H9 (cell line): ENCODE measurements at regions not wholly inside any gene's neighbourhood (a gene's known extent, or its start where the extent isn't known, plus 50 kb on each side); places are given as distances from the start of the nearest gene placed in this dataset.

Experiments used
- DNase-seq: peaks from one replicate; pipeline ENCODE4 v3.0.0-alpha.2; 2017
- H2AFZ ChIP-seq: one replicate; pipeline ENCODE4 v1.6.1; 2013; ENCODE audit warnings: mild to moderate bottlenecking, low read length, control low read depth, moderate library complexity
- H2AK5ac ChIP-seq: 2 replicates; pipeline ENCODE4 v1.6.1; 2013; ENCODE audit warnings: low read length, control low read depth, mixed read lengths; ENCODE audit not compliant: insufficient read length
- H2BK120ac ChIP-seq: one replicate; pipeline ENCODE4 v1.6.1; 2013; ENCODE audit warnings: low read depth, mild to moderate bottlenecking, low read length, control low read depth, inconsistent platforms; ENCODE audit not compliant: poor library complexity, severe bottlenecking
- H2BK12ac ChIP-seq: 2 replicates; pipeline ENCODE4 v1.6.1; 2013; ENCODE audit warnings: low read length, control low read depth, mixed read lengths, low read depth; ENCODE audit not compliant: insufficient read length
- H2BK15ac ChIP-seq: 2 replicates; pipeline ENCODE4 v1.6.1; 2013; ENCODE audit warnings: low read depth, low read length, control low read depth
- H2BK20ac ChIP-seq: one replicate; pipeline ENCODE4 v1.6.1; 2013; ENCODE audit warnings: low read depth, mild to moderate bottlenecking, low read length, control low read depth, inconsistent platforms; ENCODE audit not compliant: poor library complexity, severe bottlenecking
- H2BK5ac ChIP-seq: 2 replicates; pipeline ENCODE4 v1.6.1; 2013; ENCODE audit warnings: low read length, control low read depth, mixed read lengths; ENCODE audit not compliant: insufficient read length
- H3K14ac ChIP-seq: 2 replicates; pipeline ENCODE4 v1.6.1; 2013; ENCODE audit warnings: low read length, control low read depth; ENCODE audit not compliant: insufficient read depth
- H3K18ac ChIP-seq: 2 replicates; pipeline ENCODE4 v1.6.1; 2013; ENCODE audit warnings: low read depth, mild to moderate bottlenecking, mixed read lengths, low read length, control low read depth; ENCODE audit not compliant: insufficient read length
- H3K23ac ChIP-seq: 2 replicates; pipeline ENCODE4 v1.6.1; 2013; ENCODE audit warnings: low read length, control low read depth, mixed read lengths, low read depth; ENCODE audit not compliant: insufficient read length
- H3K23me2 ChIP-seq: 2 replicates; pipeline ENCODE4 v1.6.1; 2013; ENCODE audit warnings: low read depth, mild to moderate bottlenecking, mixed read lengths, low read length, control low read depth; ENCODE audit not compliant: insufficient read length, poor library complexity, severe bottlenecking
- H3K27ac ChIP-seq: 2 replicates; pipeline ENCODE4 v1.5.1; 2013; ENCODE audit warnings: low read length, control low read depth, mixed read lengths, low read depth; ENCODE audit not compliant: insufficient read length
- H3K27me3 ChIP-seq: 2 replicates; pipeline ENCODE4 v1.6.1; 2013; ENCODE audit warnings: low read length, control low read depth, inconsistent platforms; ENCODE audit not compliant: insufficient read depth
- H3K4ac ChIP-seq: 2 replicates; pipeline ENCODE4 v1.6.1; 2013; ENCODE audit warnings: low read depth, mild to moderate bottlenecking, control low read depth, inconsistent platforms, low read length, moderate library complexity
- H3K4me1 ChIP-seq: 2 replicates; pipeline ENCODE4 v1.6.1; 2013; ENCODE audit warnings: low read length, control low read depth, inconsistent platforms; ENCODE audit not compliant: insufficient read depth
- H3K4me2 ChIP-seq: 2 replicates; pipeline ENCODE4 v1.6.1; 2013; ENCODE audit warnings: low read length, control low read depth, mixed read lengths; ENCODE audit not compliant: insufficient read length, insufficient read depth
- H3K56ac ChIP-seq: 2 replicates; pipeline ENCODE4 v1.6.1; 2013; ENCODE audit warnings: low read depth, mild to moderate bottlenecking, mixed read lengths, low read length, control low read depth; ENCODE audit not compliant: insufficient read length
- H3K79me1 ChIP-seq: 2 replicates; pipeline ENCODE4 v1.6.1; 2013; ENCODE audit warnings: low read depth, mild to moderate bottlenecking, moderate library complexity, low read length, control low read depth, inconsistent platforms; ENCODE audit not compliant: insufficient read depth, poor library complexity, severe bottlenecking
- H3K79me2 ChIP-seq: 2 replicates; pipeline ENCODE4 v1.6.1; 2013; ENCODE audit warnings: low read length, control low read depth, inconsistent platforms; ENCODE audit not compliant: insufficient read depth
- H3K9ac ChIP-seq: 2 replicates; pipeline ENCODE4 v1.6.1; 2013; ENCODE audit warnings: low read length, control low read depth, mixed read lengths; ENCODE audit not compliant: insufficient read length; ENCODE audit errors: extremely low read depth
- H3K9me3 ChIP-seq: one replicate; pipeline ENCODE4 v1.6.1; 2013; ENCODE audit warnings: low read depth, low read length, inconsistent platforms; ENCODE audit not compliant: control insufficient read depth
- H3T11ph ChIP-seq: one replicate; pipeline ENCODE4 v1.6.1; 2013; ENCODE audit warnings: mild to moderate bottlenecking, low read length, control low read depth, inconsistent platforms
- H4K20me1 ChIP-seq: one replicate; pipeline ENCODE4 v1.6.1; 2013; ENCODE audit not compliant: control insufficient read depth, insufficient read length, insufficient read depth
- H4K5ac ChIP-seq: 2 replicates; pipeline ENCODE4 v1.6.1; 2013; ENCODE audit warnings: low read depth, mild to moderate bottlenecking, mixed read lengths, low read length, control low read depth; ENCODE audit not compliant: insufficient read length
- H4K8ac ChIP-seq: replicated peaks from 2 replicates; pipeline ENCODE4 v1.6.1; 2013; ENCODE audit warnings: low read length, control low read depth, mixed read lengths, low read depth; ENCODE audit not compliant: insufficient read length
- H4K91ac ChIP-seq: 2 replicates; pipeline ENCODE4 v1.6.1; 2013; ENCODE audit warnings: low read depth, mild to moderate bottlenecking, moderate library complexity, mixed read lengths, low read length, control low read depth; ENCODE audit not compliant: insufficient read length
- H3K27ac Mint-ChIP-seq, 3 experiments: 2 replicates in 2 of 3; 3 replicates in 1 of 3; pipeline ENCODE4 v1.8.0; 2020 to 2021; ENCODE audit warnings: mixed read lengths in 3 of 3, mild to moderate bottlenecking in 1 of 3, moderate library complexity in 1 of 3
- H3K27me3 Mint-ChIP-seq: 2 replicates; pipeline ENCODE4 v1.8.0; 2021; ENCODE audit warnings: low read depth, mild to moderate bottlenecking, moderate library complexity, mixed read lengths
- H3K36me3 Mint-ChIP-seq, 3 experiments: 2 replicates in 2 of 3; 3 replicates in 1 of 3; pipeline ENCODE4 v1.8.0; 2020 to 2021; ENCODE audit warnings: low read depth in 3 of 3, mixed read lengths in 3 of 3; ENCODE audit not compliant: insufficient read depth in 1 of 3
- H3K4me1 Mint-ChIP-seq, 2 experiments: 2 replicates each; pipeline ENCODE4 v1.8.0; 2020; ENCODE audit warnings: mixed read lengths in 2 of 2
- H3K4me3 Mint-ChIP-seq, 2 experiments: 2 replicates in 1 of 2; 3 replicates in 1 of 2; pipeline ENCODE4 v1.8.0; 2020 to 2021; ENCODE audit warnings: mild to moderate bottlenecking in 2 of 2, mixed read lengths in 2 of 2, moderate library complexity in 1 of 2
- H3K9me3 Mint-ChIP-seq, 2 experiments: 2 replicates in 1 of 2; 3 replicates in 1 of 2; pipeline ENCODE4 v1.8.0; 2020; ENCODE audit warnings: mild to moderate bottlenecking in 2 of 2, mixed read lengths in 2 of 2, moderate library complexity in 1 of 2
- CTCF ChIP-seq: fragments of 200-600 bp; sonication (generic); conservative IDR thresholded peaks from 3 replicates; pipeline ENCODE4 v1.8.0; 2021; ENCODE audit warnings: antibody characterized with exemption, mild to moderate bottlenecking
- WGBS: extraction: QIAGEN DNeasy Blood & Tissue Kit; methylation state at CpG from one replicate; pipeline ENCODE4 v1.1.7; 2013; ENCODE audit warnings: missing lambda C conversion rate, low lambda C conversion rate, mixed read lengths; ENCODE audit not compliant: insufficient read length; ENCODE audit errors: extremely low coverage; 5-methylcytosine and 5-hydroxymethylcytosine counted together

GRCh38 chr10:56537984-56538383, 176.9 kb upstream of the ZWINT start:
- H3K4me1 Mint-ChIP-seq = peaks cover 0 to 6% of the 10 kb centered on the region in 2 experiments; a peak in 2 of 4 replicates
- no peak for TF ChIP-seq CTCF
- Histone ChIP-seq H3K79me2 (no peaks in the 10 kb centered on the region), H4K91ac (no peak overlapping the region), H2BK120ac (no peak overlapping the region), H2AK5ac (no peak overlapping the region), H3K9ac (no peak overlapping the region), H4K5ac (no peak overlapping the region), H2BK15ac (no peak overlapping the region), H3K14ac (no peak overlapping the region), H3K4me2 (no peak overlapping the region), H3K27ac (no peak overlapping the region), H4K8ac (no peak overlapping the region), H2BK5ac (no peak overlapping the region), H3K18ac (no peak overlapping the region), H3T11ph (no peak overlapping the region), H4K20me1 (no peaks in the 10 kb centered on the region), H2BK12ac (no peak overlapping the region), H3K79me1 (no peaks in the 10 kb centered on the region), H3K4me1 (no peaks in the 10 kb centered on the region), H3K56ac (no peak overlapping the region), H3K4ac (no peak overlapping the region), H3K23ac (no peak overlapping the region), H2BK20ac (no peak overlapping the region), H3K23me2 (no peaks in the 10 kb centered on the region), H3K27me3 (no peaks in the 10 kb centered on the region), H3K9me3 (no peaks in the 10 kb centered on the region), H2AFZ (no peak overlapping the region)
- no peak overlapping the region; a peak in 1 of 7 replicates for H3K27ac Mint-ChIP-seq
- no CpG with 5 or more reads among the region's 4 CpGs for WGBS
- DNase-seq = no peak
- no peaks in the 10 kb centered on the region for H3K36me3 Mint-ChIP-seq
- no peaks in the 10 kb centered on the region for H3K9me3 Mint-ChIP-seq
- H3K27me3 Mint-ChIP-seq = peaks cover 10% of the 10 kb centered on the region
- H3K4me3 Mint-ChIP-seq = no peak overlapping the region
